Spleen (tissue), 7 donors: ENCODE measurements at regions not wholly inside any gene's neighbourhood (a gene's known extent, or its start where the extent isn't known, plus 50 kb on each side); places are given as distances from the start of the nearest gene placed in this dataset.
A peak's percentile ranks its signal among the peaks of the same experiment; 100 is the strongest.

Experiments used
- POLR2A ChIP-seq, 3 donors: fragments of 450-650 bp; IDR thresholded peaks; one replicate each; pipeline ENCODE4 v1.5.1; 2017; ENCODE audit warnings: antibody characterized with exemption in 3 of 3, mild to moderate bottlenecking in 1 of 3
- POLR2AphosphoS5 ChIP-seq, 3 donors: sonication (generic); formaldehyde crosslinking; IDR thresholded peaks; one replicate each; pipeline ENCODE4 v1.5.1; 2017; ENCODE audit warnings: antibody characterized with exemption in 3 of 3
- TF ChIP-seq, protein P1 (sequence below), 11 experiments: fragments of 200-600 bp in 7 of 11; fragments of 450-650 bp in 4 of 11; sonication (generic) in 4 of 11; IDR thresholded peaks in 8 of 11; conservative IDR thresholded peaks in 3 of 11; 1 replicate in 7 of 11; 2 replicates in 4 of 11; pipeline versions ENCODE4 v1.4.0 to v1.8.0; 2016 to 2021; ENCODE audit warnings: antibody characterized with exemption in 11 of 11, inconsistent platforms in 4 of 11, mild to moderate bottlenecking in 1 of 11
- donor health status: DM: no; HTN: no; CAD: no; lungs with moderate emphysema.
- donor health status: DM: no; HTN: no; CAD: no.
- donor health status: DM: no; HTN: no; CAD: no.

- TF ChIP-seq, protein P1, sequence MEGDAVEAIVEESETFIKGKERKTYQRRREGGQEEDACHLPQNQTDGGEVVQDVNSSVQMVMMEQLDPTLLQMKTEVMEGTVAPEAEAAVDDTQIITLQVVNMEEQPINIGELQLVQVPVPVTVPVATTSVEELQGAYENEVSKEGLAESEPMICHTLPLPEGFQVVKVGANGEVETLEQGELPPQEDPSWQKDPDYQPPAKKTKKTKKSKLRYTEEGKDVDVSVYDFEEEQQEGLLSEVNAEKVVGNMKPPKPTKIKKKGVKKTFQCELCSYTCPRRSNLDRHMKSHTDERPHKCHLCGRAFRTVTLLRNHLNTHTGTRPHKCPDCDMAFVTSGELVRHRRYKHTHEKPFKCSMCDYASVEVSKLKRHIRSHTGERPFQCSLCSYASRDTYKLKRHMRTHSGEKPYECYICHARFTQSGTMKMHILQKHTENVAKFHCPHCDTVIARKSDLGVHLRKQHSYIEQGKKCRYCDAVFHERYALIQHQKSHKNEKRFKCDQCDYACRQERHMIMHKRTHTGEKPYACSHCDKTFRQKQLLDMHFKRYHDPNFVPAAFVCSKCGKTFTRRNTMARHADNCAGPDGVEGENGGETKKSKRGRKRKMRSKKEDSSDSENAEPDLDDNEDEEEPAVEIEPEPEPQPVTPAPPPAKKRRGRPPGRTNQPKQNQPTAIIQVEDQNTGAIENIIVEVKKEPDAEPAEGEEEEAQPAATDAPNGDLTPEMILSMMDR (IDR thresholded peaks at IDR 0.05 in 8 of 11, conservative IDR thresholded peaks at IDR 0.05 in 3 of 11) = no peak
- TF ChIP-seq POLR2A (IDR thresholded peaks at IDR 0.05) (no peak), POLR2AphosphoS5 (IDR thresholded peaks at IDR 0.05) (peak in 1 of 3 donors; percentile 39)
Observed at GRCh38 chr14:97724265-97724731, 927.1 kb downstream of the VRK1 start.
